ENCODE measurements at regions not wholly inside any gene's neighbourhood (a gene's known extent, or its start where the extent isn't known, plus 50 kb on each side); places are given as distances from the start of the nearest gene placed in this dataset.

DNA sequence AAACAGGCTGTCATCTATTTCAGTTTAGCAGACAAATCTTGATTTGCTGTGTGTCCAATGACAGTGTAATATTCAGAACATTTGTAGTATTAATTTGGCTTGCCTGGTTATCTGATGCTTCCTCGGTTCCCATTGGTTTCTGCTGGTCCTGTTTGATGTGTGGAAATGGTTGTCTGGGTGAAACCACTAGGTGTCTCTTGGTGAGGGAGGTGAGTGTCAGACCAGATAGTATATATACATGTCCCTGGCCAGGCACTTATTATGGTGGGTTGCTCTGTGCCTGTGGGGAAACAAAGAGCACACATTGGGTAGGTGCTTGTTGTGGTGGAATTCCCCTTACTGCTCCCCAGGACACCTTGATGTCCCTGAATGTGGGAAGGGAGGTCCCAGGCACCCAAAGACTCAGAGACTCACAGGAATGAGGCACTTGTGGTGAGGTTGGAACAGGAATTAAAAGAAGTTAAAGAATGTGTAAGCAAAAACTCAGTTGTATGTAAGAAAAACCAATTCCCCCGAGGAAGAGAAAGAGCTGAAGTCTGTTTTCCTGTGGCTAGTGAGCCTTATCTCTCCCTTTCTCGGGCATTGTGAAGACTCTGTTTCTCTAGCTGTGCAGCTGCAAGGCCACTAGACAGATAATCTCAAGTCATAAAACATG, 1519.1 kb downstream of the BRINP3 start:
- TF ChIP-seq, protein P1, sequence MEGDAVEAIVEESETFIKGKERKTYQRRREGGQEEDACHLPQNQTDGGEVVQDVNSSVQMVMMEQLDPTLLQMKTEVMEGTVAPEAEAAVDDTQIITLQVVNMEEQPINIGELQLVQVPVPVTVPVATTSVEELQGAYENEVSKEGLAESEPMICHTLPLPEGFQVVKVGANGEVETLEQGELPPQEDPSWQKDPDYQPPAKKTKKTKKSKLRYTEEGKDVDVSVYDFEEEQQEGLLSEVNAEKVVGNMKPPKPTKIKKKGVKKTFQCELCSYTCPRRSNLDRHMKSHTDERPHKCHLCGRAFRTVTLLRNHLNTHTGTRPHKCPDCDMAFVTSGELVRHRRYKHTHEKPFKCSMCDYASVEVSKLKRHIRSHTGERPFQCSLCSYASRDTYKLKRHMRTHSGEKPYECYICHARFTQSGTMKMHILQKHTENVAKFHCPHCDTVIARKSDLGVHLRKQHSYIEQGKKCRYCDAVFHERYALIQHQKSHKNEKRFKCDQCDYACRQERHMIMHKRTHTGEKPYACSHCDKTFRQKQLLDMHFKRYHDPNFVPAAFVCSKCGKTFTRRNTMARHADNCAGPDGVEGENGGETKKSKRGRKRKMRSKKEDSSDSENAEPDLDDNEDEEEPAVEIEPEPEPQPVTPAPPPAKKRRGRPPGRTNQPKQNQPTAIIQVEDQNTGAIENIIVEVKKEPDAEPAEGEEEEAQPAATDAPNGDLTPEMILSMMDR (IDR thresholded peaks at IDR 0.05): no peak
- no peak for TF ChIP-seq POLR2A (IDR thresholded peaks at IDR 0.05)

Measured in esophagus squamous epithelium (tissue), 4 donors.